Fibroblast of peridontal ligament (primary cell): ENCODE measurements at regions not wholly inside any gene's neighbourhood (a gene's known extent, or its start where the extent isn't known, plus 50 kb on each side); places are given as distances from the start of the nearest gene placed in this dataset.
"Not testable (repeated sequence)": the region's sequence is repeated elsewhere in the genome, so short reads cannot be mapped to it uniquely, and the experiment has no call there.

Source experiments
- DNase-seq: peaks from one replicate; pipeline ENCODE4 v3.0.0-alpha.2; 2010; ENCODE audit errors: extremely low read depth

DNA sequence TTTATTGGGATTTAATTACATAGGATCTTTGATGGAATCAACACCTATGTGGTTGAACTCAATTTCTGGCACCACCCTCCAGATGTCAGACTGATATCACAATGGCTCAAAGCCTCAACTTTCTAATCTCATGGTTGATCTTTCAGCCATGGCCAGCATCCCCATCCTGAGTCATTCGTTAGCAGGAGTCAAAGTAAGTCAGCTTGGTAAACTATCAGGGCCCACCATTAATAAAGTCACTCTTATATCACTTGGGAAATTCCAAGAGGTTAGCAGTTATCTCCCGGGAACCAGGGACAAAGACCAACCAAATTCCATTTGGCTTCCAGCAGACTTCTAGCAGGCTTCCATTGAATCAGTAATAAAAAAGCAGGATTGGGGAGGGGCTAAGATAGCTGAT is 50.7 kb upstream of the TNFSF4 start:
- DNase-seq: no peak

DNA sequence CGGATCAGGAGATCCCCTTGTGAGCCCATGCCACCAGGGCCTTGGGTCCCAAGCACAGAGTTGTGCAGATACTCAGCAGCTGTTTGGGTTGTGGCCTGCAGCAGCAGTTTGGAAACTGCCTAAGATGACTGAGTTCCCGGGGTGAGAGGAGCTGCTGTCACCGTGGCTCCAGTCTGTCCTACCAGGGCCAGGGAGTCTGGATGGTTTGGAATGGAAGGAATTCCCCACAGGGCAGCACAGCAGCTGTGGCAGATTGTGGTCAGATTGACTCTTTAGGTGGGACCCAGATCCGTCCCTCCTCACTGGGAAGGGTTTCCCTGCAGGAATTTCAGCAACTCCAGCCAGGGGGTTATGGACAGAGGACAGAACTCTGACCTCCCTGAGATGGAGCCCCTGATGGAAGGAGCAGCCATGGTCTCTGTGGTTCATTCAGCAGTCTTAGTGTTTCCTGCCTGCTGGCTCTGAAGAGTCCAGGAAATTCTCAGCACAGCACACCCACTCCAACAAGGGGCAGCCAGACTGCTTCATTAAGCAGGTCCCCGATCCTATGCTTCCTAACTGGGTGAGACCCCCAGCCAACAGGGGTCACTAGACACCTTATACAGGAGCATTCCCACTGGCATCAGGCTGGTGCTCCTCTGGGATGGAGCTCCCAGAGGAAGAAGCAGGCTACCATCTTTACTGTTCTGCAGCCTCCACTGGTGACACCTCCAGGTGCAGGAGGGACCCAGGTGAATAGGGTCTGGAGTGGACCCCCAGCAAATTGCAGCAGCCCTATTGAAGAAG is 51.5 kb upstream of the TNFSF4 start:
- no peak for DNase-seq

DNA sequence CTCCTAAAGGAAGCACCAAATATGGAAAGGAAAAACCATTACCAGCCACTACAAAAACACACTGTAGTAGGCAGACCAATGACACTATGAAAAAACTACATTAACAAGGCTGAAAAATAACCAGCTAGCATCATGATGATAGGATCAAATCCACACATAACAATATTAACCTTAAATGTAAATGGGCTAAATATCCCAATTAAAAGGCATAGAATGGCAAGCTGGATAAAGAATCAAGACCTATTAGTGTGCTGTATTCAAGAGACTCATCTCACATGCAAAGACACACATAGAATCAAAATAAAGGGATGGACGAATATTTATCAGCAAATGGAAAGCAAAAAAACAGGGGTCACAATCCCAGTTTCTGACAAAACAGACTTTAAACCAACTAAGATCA is 53.2 kb upstream of the TNFSF4 start:
- not testable (repeated sequence) for DNase-seq

DNA sequence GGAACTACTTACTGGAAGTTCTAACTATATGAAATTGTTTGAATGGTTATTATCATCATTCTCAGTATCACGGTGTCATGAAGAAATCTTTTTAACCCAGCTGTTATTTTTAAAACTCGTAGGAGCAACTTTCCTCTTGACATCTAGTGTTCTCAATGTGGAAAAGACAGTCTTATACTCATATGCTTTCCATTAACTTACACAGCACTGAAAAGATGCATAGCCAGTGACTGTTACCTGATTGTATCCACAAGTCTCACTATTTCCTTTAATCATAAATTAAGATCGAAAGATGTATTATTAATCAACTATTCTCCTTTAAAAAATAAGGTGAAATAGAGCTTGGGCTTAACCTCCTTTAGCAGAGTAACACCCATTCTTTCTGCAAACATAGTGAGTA is 59.7 kb upstream of the TNFSF4 start:
- DNase-seq: no peak

DNA sequence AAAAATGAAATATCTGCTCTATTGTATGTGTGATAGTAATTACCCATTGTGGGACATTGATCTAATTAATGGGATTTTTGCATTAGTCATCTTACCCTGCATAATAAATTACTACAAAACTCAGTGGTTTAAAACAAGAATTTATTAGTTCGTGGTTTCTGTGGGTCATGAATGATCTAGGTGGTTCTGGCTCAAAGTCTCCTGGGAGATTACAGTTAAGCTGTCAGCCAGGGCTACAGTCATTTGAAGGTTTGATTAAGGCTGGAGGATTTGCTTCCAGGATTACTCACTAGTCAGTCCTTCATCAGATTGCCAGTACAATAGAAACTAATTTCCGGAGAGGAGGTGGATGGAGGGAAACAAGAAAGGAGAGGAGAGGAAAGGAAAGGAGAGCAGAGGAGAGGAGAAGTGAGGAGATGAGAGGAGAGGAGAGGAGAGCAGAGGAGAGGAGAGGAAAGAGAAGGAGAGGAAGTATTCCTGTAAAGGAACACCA is 60.4 kb upstream of the TNFSF4 start:
- no peak for DNase-seq

DNA sequence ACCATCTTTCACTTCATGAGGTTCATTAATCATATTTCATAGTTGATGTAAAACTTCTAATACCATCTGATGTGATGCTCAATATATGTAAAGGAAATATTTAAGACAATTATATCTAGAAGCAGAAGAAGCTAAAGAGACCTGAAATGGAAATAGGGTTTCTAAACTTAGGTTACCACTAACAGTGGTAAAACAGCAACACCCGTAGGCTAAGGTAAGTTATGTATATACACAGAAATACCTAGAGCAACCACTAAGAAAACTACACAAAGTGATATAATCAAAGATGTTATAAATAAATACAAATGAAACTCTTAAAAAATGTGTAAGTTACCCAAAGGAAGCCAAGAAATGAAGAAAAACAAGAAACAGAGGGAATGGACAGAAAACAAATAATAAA is 61.1 kb upstream of the TNFSF4 start:
- DNase-seq: no peak

DNA sequence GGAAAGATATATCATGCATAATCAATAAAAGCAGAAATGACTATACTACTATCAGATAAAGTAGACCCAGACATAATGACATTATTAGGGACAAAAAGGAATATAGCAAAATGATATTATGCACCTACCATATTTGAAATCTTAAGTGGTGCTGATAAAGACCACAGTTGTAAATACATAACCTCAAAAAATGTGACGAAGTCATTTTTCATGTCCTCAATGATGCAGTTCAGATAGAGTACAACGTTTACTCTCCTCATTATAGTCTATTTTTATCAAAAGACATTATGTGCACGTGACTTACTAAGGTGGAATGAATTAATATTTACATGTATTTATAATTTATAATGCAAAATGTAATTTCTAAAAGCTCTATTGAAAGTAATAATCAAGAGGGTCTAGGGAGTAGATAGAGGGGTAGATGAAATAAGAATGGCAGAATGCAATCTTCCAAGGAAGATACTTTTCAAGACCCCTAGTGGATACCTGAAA is 61.7 kb upstream of the TNFSF4 start:
- DNase-seq: no peak

DNA sequence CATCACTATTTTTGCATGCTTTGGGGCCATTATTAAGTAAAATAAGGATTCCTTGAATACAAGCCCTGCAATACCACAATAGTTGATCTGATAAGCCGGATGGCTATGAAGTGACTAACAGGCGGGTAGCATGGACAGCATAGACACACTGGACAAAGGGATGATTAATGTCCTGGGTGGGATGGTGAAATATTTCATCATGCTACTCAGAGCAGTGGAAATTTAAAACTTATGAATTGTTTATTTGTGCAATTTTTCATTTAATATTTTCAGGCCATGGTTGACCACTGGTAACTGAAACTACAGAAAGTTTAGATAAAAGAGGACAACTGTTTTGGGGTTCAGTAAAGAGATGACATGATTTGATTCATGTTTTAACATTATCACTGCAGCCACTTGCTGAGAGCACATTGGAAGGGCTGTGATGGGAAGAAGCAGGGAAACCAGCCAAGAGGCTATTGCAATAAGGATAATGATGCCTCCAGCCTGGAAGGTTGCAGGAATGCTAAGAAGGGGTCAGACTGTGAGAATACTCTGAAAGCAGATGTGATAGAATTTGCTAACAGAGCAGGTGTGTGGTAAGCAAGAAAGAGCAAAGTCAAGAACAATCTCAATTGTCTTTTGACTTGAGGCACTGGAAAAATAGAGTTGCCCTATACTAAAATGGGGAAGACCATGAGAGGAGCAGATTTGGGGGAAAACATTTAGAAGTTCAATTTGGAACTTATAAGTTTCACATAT is 62.5 kb upstream of the TNFSF4 start:
- peak; percentile 70 for DNase-seq

DNA sequence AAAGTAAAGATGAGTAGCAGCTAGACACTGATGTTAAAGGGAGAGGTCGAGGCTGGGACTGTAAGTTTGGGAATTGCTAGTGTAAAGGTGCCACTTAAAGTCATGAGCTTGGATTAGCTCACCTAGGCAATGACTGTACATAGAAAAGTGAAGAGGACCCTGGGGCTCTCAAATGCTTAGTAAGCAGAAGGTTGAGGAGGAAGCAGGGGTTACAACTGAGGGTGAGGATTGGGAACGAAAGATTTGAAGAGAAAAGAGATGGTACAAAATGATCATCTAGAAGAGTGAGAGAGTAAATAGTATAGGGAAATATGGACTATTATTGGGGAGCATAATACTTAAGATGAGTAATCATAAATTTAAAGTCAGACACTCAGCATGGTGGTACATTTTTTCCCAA is 63.1 kb upstream of the TNFSF4 start:
- no peak for DNase-seq

DNA sequence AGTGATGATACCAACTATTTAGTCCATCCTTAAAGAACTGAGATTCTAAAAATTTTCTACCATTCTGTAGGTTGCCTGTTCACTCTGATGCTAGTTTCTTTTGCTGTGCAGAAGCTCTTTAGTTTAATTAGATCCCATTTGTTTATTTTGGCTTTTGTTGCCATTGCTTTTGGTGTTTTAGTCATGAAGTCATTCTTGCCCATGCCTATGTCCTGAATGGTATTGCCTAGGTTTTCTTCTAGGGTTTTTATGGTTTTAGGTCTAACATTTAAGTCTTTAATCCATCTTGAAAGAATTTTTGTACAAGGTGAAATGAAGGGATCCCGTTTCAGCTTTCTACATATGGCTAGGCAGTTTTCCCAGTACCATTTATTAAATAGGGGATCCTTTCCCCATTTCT is 63.9 kb upstream of the TNFSF4 start:
- DNase-seq: not testable (repeated sequence)

DNA sequence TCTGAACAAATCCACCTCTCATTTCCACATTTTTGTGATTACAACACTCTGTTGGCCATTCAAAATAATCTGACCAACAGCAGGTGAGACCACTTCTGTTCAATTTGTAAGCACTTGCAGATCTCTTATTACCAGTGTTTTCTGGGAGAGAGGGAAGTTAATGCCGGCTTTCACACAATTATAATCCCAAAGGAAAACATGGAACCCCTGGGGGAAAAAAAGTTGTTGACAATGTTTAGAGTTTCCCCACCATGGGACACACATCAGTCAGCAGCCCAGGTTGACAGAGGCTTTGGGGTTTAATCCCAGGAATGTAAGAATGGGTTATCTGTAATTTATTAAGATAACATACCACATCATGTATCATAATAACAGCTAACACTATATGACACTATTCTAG is 68.4 kb upstream of the TNFSF4 start:
- no peak for DNase-seq

DNA sequence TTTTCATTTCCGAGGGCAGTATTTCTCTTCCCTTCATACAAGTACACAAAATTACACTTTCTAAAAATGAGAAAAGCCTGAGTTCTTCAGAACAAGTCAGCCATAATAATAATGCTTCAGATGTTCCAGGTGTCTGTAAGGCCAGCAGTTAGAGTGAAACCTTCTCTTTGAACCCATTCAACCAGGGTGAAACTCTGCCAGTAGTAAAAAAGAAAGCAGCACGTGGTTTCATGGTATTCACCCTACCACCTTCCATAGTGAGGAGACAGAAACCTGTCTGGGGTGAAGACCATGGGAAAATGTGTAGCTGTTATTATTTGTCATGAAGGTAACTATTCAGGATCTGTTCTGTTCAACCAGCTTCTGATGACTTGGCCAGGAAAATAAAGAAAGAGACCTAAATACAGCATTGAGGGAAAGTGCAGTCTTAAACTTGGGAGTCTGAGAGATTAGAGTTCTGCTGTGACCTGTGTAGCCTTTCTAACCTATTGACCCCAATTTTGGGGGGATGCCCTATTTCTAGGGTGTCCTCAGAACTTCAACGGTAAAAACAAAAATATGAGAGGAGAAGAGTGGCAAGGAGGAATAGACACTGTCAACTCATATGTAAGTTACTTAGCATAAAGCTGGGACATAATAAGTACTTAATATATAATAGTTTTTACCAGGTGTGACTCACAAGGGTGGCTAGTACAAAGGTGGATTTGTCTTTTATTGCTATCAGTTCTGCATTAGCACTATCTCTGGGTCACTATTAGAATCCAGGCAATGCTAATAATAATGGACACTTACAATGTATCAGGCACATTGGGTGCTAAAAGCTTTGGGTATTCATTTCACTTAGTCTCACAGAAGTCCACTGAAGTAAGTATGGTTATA is 70.0 kb upstream of the TNFSF4 start:
- DNase-seq: no peak

DNA sequence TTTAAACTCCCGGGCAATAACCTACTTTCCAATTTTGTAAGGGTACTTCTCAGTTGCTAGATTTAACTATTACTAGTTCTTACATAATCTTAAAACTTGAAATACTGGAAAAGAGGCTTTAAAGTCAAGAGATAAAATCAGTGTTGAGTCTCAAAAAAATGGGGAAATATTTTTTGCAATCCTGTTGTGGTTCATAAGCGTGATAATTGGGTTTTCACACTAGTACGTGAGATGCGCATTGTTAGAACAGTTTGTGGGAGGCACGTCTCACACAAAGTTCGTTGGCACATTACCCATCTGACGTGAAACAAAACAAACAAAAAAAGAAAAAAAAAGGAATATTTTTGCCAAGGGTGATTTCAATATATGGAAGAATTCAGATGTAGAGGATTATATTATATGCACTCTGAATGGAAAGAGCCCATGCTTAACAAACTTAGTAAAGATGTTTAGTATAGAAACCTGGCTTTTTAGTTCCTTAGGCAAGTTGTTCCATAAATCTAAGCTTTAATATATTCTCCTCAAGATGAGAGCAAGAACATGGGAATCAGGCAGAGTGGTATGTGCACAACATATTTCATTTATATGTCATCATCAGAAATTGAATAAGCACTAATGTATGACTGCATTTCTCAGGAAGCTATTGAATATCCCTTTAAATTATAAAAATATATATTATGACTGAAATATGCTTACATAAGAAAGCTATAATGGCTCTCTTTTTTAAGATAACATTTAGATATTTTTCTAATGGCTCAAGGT is 73.9 kb upstream of the TNFSF4 start:
- no peak for DNase-seq

DNA sequence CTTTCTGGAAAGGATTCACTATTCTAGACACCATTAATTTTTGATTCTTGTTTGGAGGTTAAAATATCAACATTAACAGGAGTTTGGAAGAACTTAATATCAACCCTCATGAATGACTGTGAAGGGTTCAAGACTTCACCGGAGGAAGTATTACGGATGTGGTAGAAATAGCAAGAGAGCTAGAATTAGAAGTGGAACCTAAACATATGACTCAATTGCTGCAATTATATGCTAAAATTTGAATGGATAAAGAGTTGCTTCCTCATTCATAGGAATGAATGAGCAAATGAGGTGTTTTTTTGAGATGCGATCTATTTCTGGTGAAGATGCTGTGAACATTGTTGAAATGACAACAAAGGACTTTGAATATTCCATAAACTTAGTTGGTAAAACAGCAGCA is 77.9 kb upstream of the TNFSF4 start:
- no peak for DNase-seq

DNA sequence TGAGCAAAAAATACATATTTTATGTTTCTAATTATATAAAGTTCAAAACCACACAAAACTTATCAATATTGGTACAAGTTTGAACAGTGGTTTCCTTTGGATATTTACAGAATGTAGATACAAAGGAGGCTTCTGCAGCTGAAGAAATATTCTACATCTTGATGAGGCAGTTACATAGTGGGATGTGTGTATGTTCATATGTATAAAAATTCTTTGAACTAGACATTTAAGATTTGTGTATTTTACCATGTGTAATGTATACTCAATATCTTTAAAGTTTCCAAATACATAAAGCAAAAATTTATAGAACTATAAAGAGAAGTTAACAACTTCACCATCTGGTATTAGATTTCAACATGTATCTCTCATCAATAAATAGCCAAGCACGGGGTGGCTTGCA is 80.7 kb upstream of the TNFSF4 start:
- no peak for DNase-seq

DNA sequence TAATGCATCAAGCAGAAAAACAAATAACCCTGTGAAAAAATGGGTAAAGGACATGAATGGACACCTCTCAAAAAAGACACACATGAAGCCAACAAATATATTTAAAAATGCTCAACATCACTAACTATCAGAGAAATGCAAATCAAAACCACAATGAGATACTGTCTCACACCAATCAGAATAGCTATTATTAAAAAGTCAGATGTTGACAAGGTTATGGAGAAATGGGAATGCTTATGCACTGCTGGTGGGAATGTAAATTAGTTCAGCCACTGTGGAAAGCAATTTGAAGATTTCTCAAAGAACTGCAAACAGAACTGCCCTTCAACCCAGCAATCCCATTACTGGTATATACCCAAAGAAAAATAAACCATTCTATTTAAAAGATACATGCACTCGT is 86.6 kb upstream of the TNFSF4 start:
- no peak for DNase-seq

DNA sequence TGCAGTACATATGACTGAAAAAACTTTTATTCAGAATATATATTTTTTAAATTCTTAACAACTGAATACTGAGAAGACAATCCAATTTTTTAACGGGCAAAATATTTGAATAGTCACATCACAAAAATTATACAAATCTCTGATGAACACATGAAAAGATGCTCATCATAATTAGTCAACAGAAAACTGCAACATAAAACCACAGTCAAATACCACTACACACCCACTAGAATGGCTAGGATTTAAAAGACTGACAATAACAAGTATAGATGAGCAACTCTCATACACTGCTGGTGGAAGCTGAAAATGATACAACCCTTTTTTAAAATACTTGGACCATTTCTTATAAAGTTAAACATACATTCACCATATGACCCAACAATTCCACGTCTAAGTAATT is 87.7 kb upstream of the TNFSF4 start:
- DNase-seq: peak; percentile 8

DNA sequence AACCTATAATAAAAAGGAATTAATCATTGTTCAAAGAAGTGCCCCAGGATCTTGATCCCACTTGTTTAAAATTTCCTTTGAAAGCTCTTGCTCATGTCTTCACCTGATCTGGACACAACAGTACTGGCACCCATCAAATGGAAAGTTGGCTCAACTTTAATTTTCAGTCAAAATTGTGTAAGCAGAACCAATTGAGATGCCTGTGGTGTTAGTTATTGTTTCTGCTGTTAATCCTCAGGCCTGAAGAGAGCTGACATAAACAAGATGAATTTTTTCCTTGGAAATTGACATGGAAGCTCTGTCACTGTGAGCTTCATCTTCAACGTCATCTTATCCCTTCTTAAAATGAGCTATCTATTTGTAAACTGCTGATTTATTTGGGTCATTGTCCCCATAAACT is 88.3 kb upstream of the TNFSF4 start:
- DNase-seq: peak; percentile 24

DNA sequence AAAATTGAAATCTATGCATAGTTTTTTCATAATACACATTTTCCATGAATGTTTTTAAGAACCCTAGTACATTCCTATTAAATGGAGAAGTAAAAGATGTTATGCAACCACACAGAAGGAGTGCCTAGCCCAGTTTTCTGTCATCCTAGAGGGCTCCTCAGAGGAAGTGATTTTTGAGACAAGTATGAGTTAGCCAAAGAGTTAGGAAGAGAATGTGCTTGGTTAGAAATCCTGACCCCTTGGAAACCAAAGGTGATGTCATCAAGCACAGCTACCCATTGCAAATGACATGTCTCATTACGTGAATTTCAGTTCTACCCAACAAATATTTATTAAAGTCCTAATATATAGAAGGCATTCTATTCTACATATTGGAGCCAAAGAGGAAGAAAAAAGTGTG is 88.9 kb upstream of the TNFSF4 start:
- DNase-seq: no peak

DNA sequence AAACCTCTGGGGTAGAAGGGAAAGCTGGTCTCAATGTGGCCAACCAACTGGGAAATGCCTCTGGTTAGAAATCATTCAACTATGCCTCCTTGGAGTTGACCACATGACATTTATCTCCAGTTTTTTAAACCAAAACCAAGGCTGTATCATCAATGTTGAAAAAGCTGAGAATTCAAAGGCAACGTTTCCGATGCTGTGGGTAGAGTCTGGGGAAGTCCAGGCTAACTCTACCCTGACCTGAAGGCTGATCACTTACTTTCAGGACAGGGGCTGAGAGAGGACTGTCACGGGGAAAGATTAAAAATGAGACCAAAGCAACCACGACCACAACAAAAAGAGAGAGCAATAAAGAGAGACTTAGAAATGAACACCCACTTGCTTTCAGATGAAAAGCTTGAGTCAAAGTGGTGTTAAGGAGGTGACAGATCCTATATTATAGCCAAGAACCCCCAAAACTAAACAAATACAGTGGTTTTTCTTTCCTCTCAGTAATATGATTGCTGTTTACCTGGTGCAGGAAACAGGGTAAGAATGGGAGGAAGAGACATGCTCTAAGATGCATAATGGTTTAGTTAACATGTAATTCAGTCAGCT is 90.8 kb upstream of the TNFSF4 start:
- DNase-seq: no peak
